ENCODE measurements at regions not wholly inside any gene's neighbourhood (a gene's known extent, or its start where the extent isn't known, plus 50 kb on each side); places are given as distances from the start of the nearest gene placed in this dataset.

DNA sequence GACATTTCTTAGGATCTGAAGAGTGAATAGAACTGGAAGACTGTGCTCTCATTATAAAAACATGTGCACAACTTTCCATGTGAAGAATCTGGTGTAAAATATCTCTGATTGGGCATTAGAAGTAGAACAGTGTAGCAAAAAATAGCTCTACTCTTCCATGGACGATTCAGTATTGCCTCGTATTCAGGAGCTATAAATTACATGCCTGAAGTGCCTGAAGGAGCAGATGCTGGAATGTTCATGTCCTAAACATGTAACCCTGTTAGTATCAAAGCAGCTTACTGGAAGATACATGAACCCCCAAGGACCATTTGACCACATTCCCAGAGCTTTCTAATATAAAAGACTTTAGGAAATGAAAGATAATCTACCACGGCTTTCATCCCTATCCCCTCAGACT lies 528.9 kb downstream of the DACH1 start:
- BruUV-seq (replicated peaks) = no TSS peak
- Mint-ChIP-seq H3K9me3 (ENCODE audit: low read depth, unreplicated experiment) (no peaks in the 10 kb centered on the region), H3K4me1 (ENCODE audit: low read depth, unreplicated experiment) (no peaks in the 10 kb centered on the region), H3K4me3 (ENCODE audit: low read depth, unreplicated experiment) (no peak overlapping the region), H3K27ac (ENCODE audit: unreplicated experiment) (no peak overlapping the region), H3K36me3 (ENCODE audit: insufficient read depth, unreplicated experiment) (no peaks in the 10 kb centered on the region), H3K27me3 (ENCODE audit: unreplicated experiment) (no peaks in the 10 kb centered on the region)
- intact Hi-C loops (cut with micrococcal nuclease; ENCODE audit: unreplicated experiment) = no loop called here
- no peak for TF ChIP-seq CTCF (IDR thresholded peaks at IDR 0.05; ENCODE audit: unreplicated experiment)
- DNase-seq = no peak
- CTCF ChIA-PET = no interaction called here

GRCh38 chr13:71327266-71327665 lies 539.7 kb downstream of the DACH1 start:
- DNase-seq = no peak
- H3K9me3 Mint-ChIP-seq (ENCODE audit: low read depth, unreplicated experiment) = no peaks in the 10 kb centered on the region
- H3K27ac Mint-ChIP-seq (ENCODE audit: unreplicated experiment) = no peak overlapping the region
- BruUV-seq (replicated peaks) = no TSS peak
- no peaks in the 10 kb centered on the region for H3K36me3 Mint-ChIP-seq (ENCODE audit: insufficient read depth, unreplicated experiment)
- no peaks in the 10 kb centered on the region for H3K27me3 Mint-ChIP-seq (ENCODE audit: unreplicated experiment)
- no peak overlapping the region for H3K4me3 Mint-ChIP-seq (ENCODE audit: low read depth, unreplicated experiment)
- no peaks in the 10 kb centered on the region for H3K4me1 Mint-ChIP-seq (ENCODE audit: low read depth, unreplicated experiment)
- intact Hi-C loops (cut with micrococcal nuclease; ENCODE audit: unreplicated experiment) = loop anchor here (10.0 kb wide), 1 partner anchor 148 kb away; no protein-coding TSS in a partner anchor
- CTCF ChIA-PET = no interaction called here
- no peak for TF ChIP-seq CTCF (IDR thresholded peaks at IDR 0.05; ENCODE audit: unreplicated experiment)

GRCh38 chr13:71325556-71325955 lies 541.4 kb downstream of the DACH1 start:
- TF ChIP-seq CTCF (IDR thresholded peaks at IDR 0.05; ENCODE audit: unreplicated experiment) = no peak
- no peaks in the 10 kb centered on the region for H3K9me3 Mint-ChIP-seq (ENCODE audit: low read depth, unreplicated experiment)
- H3K36me3 Mint-ChIP-seq (ENCODE audit: insufficient read depth, unreplicated experiment) = no peaks in the 10 kb centered on the region
- BruUV-seq (replicated peaks) = no TSS peak
- no peak overlapping the region for H3K27ac Mint-ChIP-seq (ENCODE audit: unreplicated experiment)
- H3K27me3 Mint-ChIP-seq (ENCODE audit: unreplicated experiment) = no peaks in the 10 kb centered on the region
- H3K4me1 Mint-ChIP-seq (ENCODE audit: low read depth, unreplicated experiment) = no peaks in the 10 kb centered on the region
- intact Hi-C loops (cut with micrococcal nuclease; ENCODE audit: unreplicated experiment) = loop anchor here (10.0 kb wide), 1 partner anchor 149 kb away; no protein-coding TSS in a partner anchor
- no peak for DNase-seq
- CTCF ChIA-PET = no interaction called here
- H3K4me3 Mint-ChIP-seq (ENCODE audit: low read depth, unreplicated experiment) = no peak overlapping the region

DNA sequence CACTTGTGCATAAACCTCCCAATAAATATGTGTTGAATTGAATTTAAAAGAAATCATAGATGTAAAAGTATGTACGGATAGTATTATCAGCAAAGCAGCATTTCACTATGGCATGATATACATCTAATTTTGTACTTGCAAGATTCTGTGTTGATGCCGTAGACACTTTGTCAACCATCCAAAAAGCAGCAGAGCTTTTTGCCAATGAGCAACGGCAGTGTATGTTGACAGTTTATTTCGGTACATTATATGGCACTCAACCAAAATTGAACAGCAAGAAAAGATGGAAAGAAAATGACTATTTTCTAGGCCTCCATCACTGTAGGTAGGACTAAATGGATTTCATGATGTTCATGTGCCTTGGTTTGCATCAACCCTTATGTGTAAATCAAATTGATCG lies 543.7 kb downstream of the DACH1 start:
- intact Hi-C loops (cut with micrococcal nuclease; ENCODE audit: unreplicated experiment) = loop anchor here (5.0 to 10.0 kb wide), 3 partner anchors 152 to 654 kb away; no protein-coding TSS in a partner anchor
- Mint-ChIP-seq H3K27ac (ENCODE audit: unreplicated experiment) (no peak overlapping the region), H3K4me3 (ENCODE audit: low read depth, unreplicated experiment) (no peak overlapping the region), H3K4me1 (ENCODE audit: low read depth, unreplicated experiment) (no peaks in the 10 kb centered on the region), H3K36me3 (ENCODE audit: insufficient read depth, unreplicated experiment) (no peaks in the 10 kb centered on the region), H3K27me3 (ENCODE audit: unreplicated experiment) (no peaks in the 10 kb centered on the region), H3K9me3 (ENCODE audit: low read depth, unreplicated experiment) (peaks cover 3% of the 10 kb centered on the region)
- no TSS peak for BruUV-seq (replicated peaks)
- DNase-seq = no peak
- no peak for TF ChIP-seq CTCF (IDR thresholded peaks at IDR 0.05; ENCODE audit: unreplicated experiment)
- CTCF ChIA-PET = no interaction called here

Data from Calu3 (cell line).